ENCODE measurements at regions not wholly inside any gene's neighbourhood (a gene's known extent, or its start where the extent isn't known, plus 50 kb on each side); places are given as distances from the start of the nearest gene placed in this dataset.
A peak's percentile ranks its signal among the peaks of the same experiment; 100 is the strongest.

GRCh38 chr6:22025468-22026163 is 271.2 kb downstream of the PRL start:
- TF ChIP-seq CTCF (IDR thresholded peaks at IDR 0.05) = peak in 1 of 6 experiments; percentile 3
- no peak for TF ChIP-seq POLR2A (IDR thresholded peaks at IDR 0.05)

Data from adrenal gland (tissue), 5 donors.